Uterus (tissue), 3 donors: ENCODE measurements at regions not wholly inside any gene's neighbourhood (a gene's known extent, or its start where the extent isn't known, plus 50 kb on each side); places are given as distances from the start of the nearest gene placed in this dataset.

Experiments used
- DNase-seq, 2 donors: peaks; one replicate each; pipeline ENCODE4 v3.0.0-alpha.2; 2019 to 2020
- H3K27ac ChIP-seq, 2 donors: fragments of 200-600 bp; sonication (generic); 1 replicate in 1 of 2; 2 replicates in 1 of 2; pipeline ENCODE4 v1.5.1; 2016 to 2018
- H3K27me3 ChIP-seq, 2 donors: fragments of 200-600 bp; sonication (generic); one replicate each; pipeline ENCODE4 v1.5.1; 2018 to 2019; ENCODE audit warnings: control low read depth in 1 of 2
- H3K36me3 ChIP-seq, 2 donors: fragments of 200-600 bp; sonication (generic); one replicate each; pipeline ENCODE4 v1.5.1; 2019; ENCODE audit warnings: control low read depth in 1 of 2
- H3K4me1 ChIP-seq, 2 donors: fragments of 200-600 bp; sonication (generic); one replicate each; pipeline ENCODE4 v1.5.1; 2018 to 2019; ENCODE audit warnings: control low read depth in 1 of 2
- H3K4me3 ChIP-seq, 2 donors: fragments of 200-600 bp; sonication (generic); 1 replicate in 1 of 2; 2 replicates in 1 of 2; pipeline ENCODE4 v1.5.1; 2018 to 2019; ENCODE audit warnings: mild to moderate bottlenecking in 1 of 2
- H3K9me3 ChIP-seq, 2 donors: fragments of 200-600 bp; sonication (generic); one replicate each; pipeline ENCODE4 v1.5.1; 2019; ENCODE audit warnings: control low read depth in 1 of 2
- POLR2A ChIP-seq, 2 donors: fragments of 450-650 bp; IDR thresholded peaks; one replicate each; pipeline ENCODE4 v1.6.1; 2016; ENCODE audit warnings: antibody characterized with exemption in 2 of 2, mild to moderate bottlenecking in 1 of 2, moderate library complexity in 1 of 2
- intact Hi-C: fragments of 100-400 bp; cut with DNase I; formaldehyde crosslinking; loops from one replicate; pipeline ENCODE4 v1.15.1; 2023; ENCODE audit warnings: low total_unique reads
- TF ChIP-seq, protein P1 (sequence below), 4 experiments: fragments of 200-600 bp in 2 of 4; fragments of 450-650 bp in 2 of 4; sonication (generic) in 2 of 4; IDR thresholded peaks; one replicate each; pipeline ENCODE4 v1.5.1; 2016 to 2019; ENCODE audit warnings: antibody characterized with exemption in 4 of 4, mild to moderate bottlenecking in 2 of 4, moderate library complexity in 1 of 4
- donor health status: DM: yes; HTN: yes; CAD: no.

DNA sequence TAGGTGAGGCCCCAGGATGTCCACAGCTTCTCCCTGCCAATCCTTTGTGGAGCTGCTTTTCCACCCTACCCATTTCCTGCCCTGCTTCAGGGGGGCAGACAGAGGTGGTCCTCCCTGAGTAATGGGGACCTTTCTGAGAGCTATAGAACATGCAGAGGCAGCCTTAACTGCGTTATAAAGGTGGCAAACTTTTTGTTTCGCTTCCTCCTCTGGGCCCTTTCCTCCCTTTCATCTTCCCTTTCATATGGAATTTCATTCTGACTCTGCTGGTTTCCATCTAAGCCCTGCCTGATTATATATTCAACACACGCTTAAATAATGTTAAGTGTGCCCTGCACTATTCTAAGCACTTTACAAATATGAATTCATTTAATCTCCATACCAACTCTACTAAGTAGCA is 169.3 kb upstream of the E2F8 start:
- Histone ChIP-seq H3K27me3 (no peaks in the 10 kb centered on the region), H3K36me3 (no peaks in the 10 kb centered on the region), H3K4me3 (no peak overlapping the region), H3K4me1 (no peaks in the 10 kb centered on the region), H3K9me3 (no peaks in the 10 kb centered on the region), H3K27ac (no peak overlapping the region)
- no peak for DNase-seq
- no peak for TF ChIP-seq POLR2A (IDR thresholded peaks at IDR 0.05)
- TF ChIP-seq, protein P1, sequence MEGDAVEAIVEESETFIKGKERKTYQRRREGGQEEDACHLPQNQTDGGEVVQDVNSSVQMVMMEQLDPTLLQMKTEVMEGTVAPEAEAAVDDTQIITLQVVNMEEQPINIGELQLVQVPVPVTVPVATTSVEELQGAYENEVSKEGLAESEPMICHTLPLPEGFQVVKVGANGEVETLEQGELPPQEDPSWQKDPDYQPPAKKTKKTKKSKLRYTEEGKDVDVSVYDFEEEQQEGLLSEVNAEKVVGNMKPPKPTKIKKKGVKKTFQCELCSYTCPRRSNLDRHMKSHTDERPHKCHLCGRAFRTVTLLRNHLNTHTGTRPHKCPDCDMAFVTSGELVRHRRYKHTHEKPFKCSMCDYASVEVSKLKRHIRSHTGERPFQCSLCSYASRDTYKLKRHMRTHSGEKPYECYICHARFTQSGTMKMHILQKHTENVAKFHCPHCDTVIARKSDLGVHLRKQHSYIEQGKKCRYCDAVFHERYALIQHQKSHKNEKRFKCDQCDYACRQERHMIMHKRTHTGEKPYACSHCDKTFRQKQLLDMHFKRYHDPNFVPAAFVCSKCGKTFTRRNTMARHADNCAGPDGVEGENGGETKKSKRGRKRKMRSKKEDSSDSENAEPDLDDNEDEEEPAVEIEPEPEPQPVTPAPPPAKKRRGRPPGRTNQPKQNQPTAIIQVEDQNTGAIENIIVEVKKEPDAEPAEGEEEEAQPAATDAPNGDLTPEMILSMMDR (IDR thresholded peaks at IDR 0.05), result no peak
- intact Hi-C loops, result no loop called here

DNA sequence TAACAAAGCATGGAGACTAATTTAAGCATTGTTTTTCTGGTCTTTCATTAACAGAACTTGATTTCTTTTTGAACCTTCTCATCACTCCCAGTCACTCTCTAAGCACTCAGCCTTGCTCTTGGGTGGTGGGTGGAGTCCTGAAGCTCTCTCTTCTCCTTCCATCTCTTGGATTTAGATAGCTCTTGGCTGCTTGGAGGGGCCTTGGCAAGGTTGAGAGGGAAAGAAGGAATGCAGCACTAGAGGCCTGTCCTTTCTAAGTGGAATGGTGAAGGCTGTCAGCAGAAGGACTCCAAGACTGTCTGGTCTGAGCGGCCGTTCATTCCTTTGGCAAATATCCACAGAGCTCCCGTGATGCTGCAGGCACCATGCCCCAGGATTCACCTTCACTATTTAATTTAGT is 168.6 kb upstream of the E2F8 start:
- no peaks in the 10 kb centered on the region for H3K4me1 ChIP-seq
- H3K27ac ChIP-seq, result no peak overlapping the region
- intact Hi-C loops, result no loop called here
- TF ChIP-seq, protein P1 (IDR thresholded peaks at IDR 0.05), result no peak
- no peak for TF ChIP-seq POLR2A (IDR thresholded peaks at IDR 0.05)
- no peaks in the 10 kb centered on the region for H3K9me3 ChIP-seq
- H3K36me3 ChIP-seq, result no peaks in the 10 kb centered on the region
- no peak for DNase-seq
- H3K4me3 ChIP-seq, result no peak overlapping the region
- H3K27me3 ChIP-seq, result no peaks in the 10 kb centered on the region

DNA sequence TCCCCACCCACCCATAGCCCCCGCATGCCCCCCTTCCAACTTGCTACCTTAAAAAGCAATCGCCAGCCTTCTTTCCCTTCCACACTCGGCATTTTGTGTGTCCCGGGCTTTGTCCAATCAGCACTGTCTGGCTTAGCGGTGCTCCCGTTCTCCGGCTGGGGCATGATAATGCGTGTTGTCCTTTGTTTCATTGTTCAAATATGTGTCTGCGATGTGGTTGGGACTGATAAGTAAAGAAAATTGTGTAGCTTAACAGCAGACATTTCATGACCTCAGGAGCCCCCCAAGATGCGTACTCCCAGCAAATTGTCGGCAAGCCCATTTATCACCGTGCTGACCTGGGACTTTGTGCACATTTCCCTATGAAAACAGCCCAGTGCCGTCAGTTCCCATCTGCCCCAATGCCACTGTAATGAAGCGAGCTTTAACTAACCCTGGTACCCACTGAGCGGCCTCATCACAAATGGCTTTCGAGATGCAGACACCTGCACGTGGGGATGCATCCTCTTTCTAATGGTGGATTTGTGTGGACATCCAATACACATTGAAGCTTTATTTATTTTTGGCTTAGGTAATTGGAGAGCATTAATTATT is 167.0 kb upstream of the E2F8 start:
- Histone ChIP-seq H3K27me3 (no peaks in the 10 kb centered on the region), H3K27ac (no peak overlapping the region), H3K36me3 (no peaks in the 10 kb centered on the region), H3K4me1 (no peaks in the 10 kb centered on the region), H3K9me3 (no peaks in the 10 kb centered on the region), H3K4me3 (no peak overlapping the region)
- intact Hi-C loops, result no loop called here
- TF ChIP-seq, protein P1 (IDR thresholded peaks at IDR 0.05), result no peak
- TF ChIP-seq POLR2A (IDR thresholded peaks at IDR 0.05), result no peak
- DNase-seq, result no peak

DNA sequence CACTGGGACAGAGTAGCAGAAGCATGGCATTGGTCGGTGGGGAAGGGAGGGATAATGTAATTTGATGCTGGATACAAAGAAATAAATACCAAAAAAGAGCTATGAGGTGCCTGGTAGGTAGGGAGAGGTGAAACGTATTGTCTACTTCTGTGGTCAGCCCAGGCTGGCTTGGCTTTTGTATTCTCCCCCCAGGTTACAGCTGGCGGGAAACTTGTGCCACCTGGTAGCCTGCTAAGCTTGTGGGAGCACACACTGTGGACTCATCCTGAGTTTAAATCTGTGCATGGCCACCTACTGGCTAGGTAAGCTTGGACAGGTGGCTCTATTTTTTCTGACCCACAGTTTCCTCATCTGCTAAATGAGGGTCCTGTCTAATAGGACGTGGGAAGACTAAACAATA is 165.2 kb upstream of the E2F8 start:
- DNase-seq, result no peak
- Histone ChIP-seq H3K4me3 (no peak overlapping the region), H3K4me1 (no peaks in the 10 kb centered on the region), H3K27ac (no peak overlapping the region), H3K36me3 (no peaks in the 10 kb centered on the region), H3K27me3 (no peaks in the 10 kb centered on the region), H3K9me3 (no peaks in the 10 kb centered on the region)
- intact Hi-C loops, result no loop called here
- TF ChIP-seq POLR2A (IDR thresholded peaks at IDR 0.05), result no peak
- TF ChIP-seq, protein P1 (IDR thresholded peaks at IDR 0.05), result no peak

DNA sequence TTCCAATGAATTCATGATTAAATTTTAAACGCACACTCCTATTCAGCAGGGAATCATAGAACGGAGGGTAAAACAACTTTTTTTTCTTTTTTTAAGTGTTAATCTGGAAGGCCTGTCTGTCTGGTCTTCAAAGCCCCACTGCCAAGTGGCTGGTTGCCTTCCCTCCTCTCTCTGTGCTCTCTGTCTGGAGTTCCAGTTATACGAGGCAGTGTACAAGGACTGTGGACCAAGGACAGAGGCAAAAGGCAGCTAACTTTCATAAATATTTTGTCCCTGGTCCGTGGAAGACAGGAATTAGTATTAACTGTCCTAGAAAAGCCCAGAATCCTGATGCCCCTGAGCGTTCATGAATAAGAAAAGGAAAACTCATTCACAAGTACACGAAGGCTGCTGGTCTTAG is 164.0 kb upstream of the E2F8 start:
- Histone ChIP-seq H3K27ac (no peak overlapping the region), H3K27me3 (no peaks in the 10 kb centered on the region), H3K4me1 (no peaks in the 10 kb centered on the region), H3K9me3 (no peaks in the 10 kb centered on the region), H3K36me3 (no peaks in the 10 kb centered on the region), H3K4me3 (no peak overlapping the region)
- no peak for DNase-seq
- TF ChIP-seq, protein P1 (IDR thresholded peaks at IDR 0.05), result no peak
- TF ChIP-seq POLR2A (IDR thresholded peaks at IDR 0.05), result no peak
- intact Hi-C loops, result no loop called here
